Prostate gland (tissue), 2 donors: ENCODE measurements at regions not wholly inside any gene's neighbourhood (a gene's known extent, or its start where the extent isn't known, plus 50 kb on each side); places are given as distances from the start of the nearest gene placed in this dataset.

Experiments used
- DNase-seq: peaks from one replicate; pipeline ENCODE4 v3.0.0-alpha.2; 2019; ENCODE audit warnings: low spot score
- H3K27ac ChIP-seq, 2 donors: fragments of 200-600 bp; sonication (generic); 2 replicates each; pipeline ENCODE4 v1.5.1; 2017 to 2019
- H3K27me3 ChIP-seq: fragments of 200-600 bp; sonication (generic); replicated peaks from 2 replicates; pipeline ENCODE4 v1.5.1; 2019; ENCODE audit not compliant: insufficient read depth
- H3K36me3 ChIP-seq, 2 donors: fragments of 200-600 bp; sonication (generic); 1 replicate in 1 of 2; 2 replicates in 1 of 2; pipeline versions ENCODE4 v1.5.1 to v1.8.1; 2017 to 2019
- H3K4me1 ChIP-seq: fragments of 200-600 bp; sonication (generic); replicated peaks from 2 replicates; pipeline ENCODE4 v1.5.1; 2019
- H3K4me3 ChIP-seq, 2 donors: fragments of 200-600 bp; sonication (generic); 2 replicates each; pipeline ENCODE4 v1.5.1; 2017 to 2019
- H3K9me3 ChIP-seq: fragments of 200-600 bp; sonication (generic); 2 replicates; pipeline ENCODE4 v1.5.1; 2017
- POLR2A ChIP-seq: fragments of 450-650 bp; IDR thresholded peaks from one replicate; pipeline ENCODE4 v1.6.1; 2016; ENCODE audit warnings: antibody characterized with exemption, mild to moderate bottlenecking
- POLR2AphosphoS5 ChIP-seq: sonication (generic); formaldehyde crosslinking; IDR thresholded peaks from one replicate; pipeline ENCODE4 v1.6.1; 2017; ENCODE audit warnings: antibody characterized with exemption
- WGBS: methylation state at CpG from one replicate; pipeline ENCODE4 v1.1.5; 2018; 5-methylcytosine and 5-hydroxymethylcytosine counted together
- intact Hi-C: fragments of 100-400 bp; cut with DNase I; formaldehyde crosslinking; loops from one replicate; pipeline ENCODE4 v1.14.2; 2022
- TF ChIP-seq, protein P1 (sequence below), 4 experiments: fragments of 200-600 bp in 2 of 4; fragments of 450-650 bp in 2 of 4; sonication (generic) in 2 of 4; IDR thresholded peaks; 1 replicate in 3 of 4; 2 replicates in 1 of 4; pipeline ENCODE4 v1.5.1; 2016 to 2019; ENCODE audit warnings: antibody characterized with exemption in 4 of 4, mild to moderate bottlenecking in 2 of 4, moderate library complexity in 2 of 4

DNA sequence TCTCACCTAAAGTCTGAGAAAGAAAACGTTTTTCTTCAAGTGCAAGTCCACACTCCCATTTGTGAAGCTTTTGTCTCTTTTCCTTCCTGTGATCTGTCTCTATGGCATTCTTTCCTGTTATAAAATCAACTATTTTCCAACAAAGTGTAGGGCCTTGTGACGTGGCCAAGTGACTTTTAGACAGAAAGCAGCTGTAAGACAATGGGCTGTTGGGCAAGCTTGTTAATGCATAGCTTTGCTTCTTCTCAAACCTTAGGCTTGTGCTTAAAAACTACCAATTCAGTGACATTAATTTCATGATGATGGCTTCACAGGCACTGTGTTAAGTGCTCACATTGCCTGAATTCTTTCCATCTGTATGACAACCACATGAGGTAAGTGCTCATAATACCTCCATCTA is 83.5 kb downstream of the VCY1B start:
- intact Hi-C loops, result no loop called here
- TF ChIP-seq, protein P1, sequence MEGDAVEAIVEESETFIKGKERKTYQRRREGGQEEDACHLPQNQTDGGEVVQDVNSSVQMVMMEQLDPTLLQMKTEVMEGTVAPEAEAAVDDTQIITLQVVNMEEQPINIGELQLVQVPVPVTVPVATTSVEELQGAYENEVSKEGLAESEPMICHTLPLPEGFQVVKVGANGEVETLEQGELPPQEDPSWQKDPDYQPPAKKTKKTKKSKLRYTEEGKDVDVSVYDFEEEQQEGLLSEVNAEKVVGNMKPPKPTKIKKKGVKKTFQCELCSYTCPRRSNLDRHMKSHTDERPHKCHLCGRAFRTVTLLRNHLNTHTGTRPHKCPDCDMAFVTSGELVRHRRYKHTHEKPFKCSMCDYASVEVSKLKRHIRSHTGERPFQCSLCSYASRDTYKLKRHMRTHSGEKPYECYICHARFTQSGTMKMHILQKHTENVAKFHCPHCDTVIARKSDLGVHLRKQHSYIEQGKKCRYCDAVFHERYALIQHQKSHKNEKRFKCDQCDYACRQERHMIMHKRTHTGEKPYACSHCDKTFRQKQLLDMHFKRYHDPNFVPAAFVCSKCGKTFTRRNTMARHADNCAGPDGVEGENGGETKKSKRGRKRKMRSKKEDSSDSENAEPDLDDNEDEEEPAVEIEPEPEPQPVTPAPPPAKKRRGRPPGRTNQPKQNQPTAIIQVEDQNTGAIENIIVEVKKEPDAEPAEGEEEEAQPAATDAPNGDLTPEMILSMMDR (IDR thresholded peaks at IDR 0.05), result no peak
- TF ChIP-seq POLR2A (no peak), POLR2AphosphoS5 (no peak)
- Histone ChIP-seq H3K27me3 (no peaks in the 10 kb centered on the region), H3K4me1 (no peaks in the 10 kb centered on the region), H3K36me3 (no peaks in the 10 kb centered on the region), H3K4me3 (no peak overlapping the region), H3K27ac (no peak overlapping the region), H3K9me3 (no peaks in the 10 kb centered on the region)
- WGBS, result 42% methylated on average over 2 of the region's 2 CpGs
- no peak for DNase-seq

DNA sequence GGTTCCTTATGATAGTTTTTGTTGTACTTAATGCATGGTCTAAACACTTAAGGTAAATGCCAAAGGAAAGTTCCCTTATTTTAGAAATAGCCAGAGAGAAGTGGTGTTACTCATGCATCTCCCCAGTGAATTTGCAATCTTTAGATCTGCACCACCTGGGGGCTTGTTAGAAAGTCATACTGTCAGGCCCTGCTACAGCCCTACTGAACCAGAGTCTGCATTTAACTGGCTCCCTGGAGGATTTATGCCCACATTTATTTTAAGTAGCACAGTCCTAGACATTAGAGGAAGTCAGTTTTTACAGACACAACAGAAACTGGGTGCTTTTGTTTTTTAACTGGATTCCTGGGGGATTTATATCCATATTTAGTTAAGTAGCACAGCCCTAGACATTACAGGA is 89.6 kb downstream of the VCY1B start:
- H3K27ac ChIP-seq, result no peak overlapping the region
- no peaks in the 10 kb centered on the region for H3K27me3 ChIP-seq
- H3K4me1 ChIP-seq, result no peaks in the 10 kb centered on the region
- H3K4me3 ChIP-seq, result no peak overlapping the region
- H3K9me3 ChIP-seq, result no peaks in the 10 kb centered on the region
- TF ChIP-seq, protein P1 (IDR thresholded peaks at IDR 0.05), result no peak
- no peak for TF ChIP-seq POLR2AphosphoS5
- no peak for TF ChIP-seq POLR2A
- intact Hi-C loops, result no loop called here
- DNase-seq, result no peak
- no peaks in the 10 kb centered on the region for H3K36me3 ChIP-seq

DNA sequence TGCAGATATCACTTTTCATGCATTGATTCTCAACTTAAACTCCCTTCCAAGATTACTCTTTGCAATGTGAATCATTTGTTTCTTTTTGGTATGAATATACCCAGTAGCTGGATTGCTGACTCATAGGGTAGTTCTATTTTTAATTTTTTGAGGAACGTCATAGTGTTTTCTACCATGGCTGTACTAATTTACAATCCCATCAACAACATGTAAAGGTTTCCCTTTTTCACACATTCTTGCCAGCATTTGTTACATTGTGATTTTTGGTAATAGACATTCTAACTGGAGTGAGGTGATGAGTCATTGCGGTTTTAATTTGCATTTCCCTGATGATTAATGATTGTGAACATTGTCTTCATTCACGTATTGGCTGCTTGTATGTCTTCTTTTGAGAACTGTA is 126.7 kb downstream of the VCY1B start:
- no peak overlapping the region for H3K27ac ChIP-seq
- H3K27me3 ChIP-seq, result no peaks in the 10 kb centered on the region
- H3K4me1 ChIP-seq, result no peaks in the 10 kb centered on the region
- 72% methylated on average over 3 of the region's 3 CpGs for WGBS
- intact Hi-C loops, result no loop called here
- no peak for DNase-seq
- no peak overlapping the region for H3K4me3 ChIP-seq
- no peaks in the 10 kb centered on the region for H3K9me3 ChIP-seq
- H3K36me3 ChIP-seq, result no peaks in the 10 kb centered on the region
- TF ChIP-seq POLR2AphosphoS5 (no peak), POLR2A (no peak)
- TF ChIP-seq, protein P1 (IDR thresholded peaks at IDR 0.05), result no peak

DNA sequence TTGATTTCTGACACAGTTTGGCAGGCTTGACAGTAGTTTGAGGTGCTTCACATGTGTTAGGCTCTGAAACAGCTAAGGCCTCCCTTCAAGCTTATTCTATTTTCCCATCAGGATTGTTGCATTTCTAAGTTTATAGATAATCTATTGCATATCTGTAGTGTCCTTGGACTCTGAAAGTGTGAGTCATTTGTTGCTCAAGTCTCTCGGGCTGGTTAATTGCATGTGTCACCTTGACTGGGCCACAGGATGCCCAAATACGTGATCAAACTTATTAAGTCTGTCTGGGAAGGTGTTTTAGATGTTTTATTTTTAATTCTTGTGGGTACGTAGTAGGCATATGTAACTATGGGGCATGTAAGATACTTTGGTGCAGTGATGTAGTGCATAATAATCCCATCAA is 166.0 kb downstream of the VCY1B start:
- Histone ChIP-seq H3K36me3 (no peaks in the 10 kb centered on the region), H3K4me3 (no peak overlapping the region), H3K27ac (no peak overlapping the region), H3K27me3 (no peaks in the 10 kb centered on the region), H3K4me1 (no peaks in the 10 kb centered on the region), H3K9me3 (no peaks in the 10 kb centered on the region)
- TF ChIP-seq POLR2A, result no peak
- TF ChIP-seq, protein P1 (IDR thresholded peaks at IDR 0.05), result no peak
- no peak for TF ChIP-seq POLR2AphosphoS5
- DNase-seq, result no peak
- intact Hi-C loops, result no loop called here
- WGBS, result 67% methylated on average over 3 of the region's 3 CpGs

DNA sequence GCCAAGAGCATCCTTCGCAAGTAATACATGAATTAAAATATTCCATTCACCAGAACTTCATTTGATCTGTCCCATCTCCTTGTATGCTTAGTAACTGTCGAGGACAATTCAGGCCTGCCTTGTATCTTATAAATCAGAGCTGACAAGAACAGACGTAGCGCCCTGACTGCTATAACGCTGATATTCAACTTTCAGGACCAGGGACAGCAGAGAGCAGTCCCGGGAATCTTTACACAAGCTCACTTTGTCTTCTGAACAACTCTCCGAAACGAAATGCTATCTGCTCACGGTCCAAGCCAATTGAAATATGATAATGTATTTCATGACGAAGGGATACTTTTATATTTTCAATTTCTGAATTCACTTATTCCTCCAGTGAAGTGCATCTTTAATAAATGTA is 175.7 kb downstream of the VCY1B start:
- TF ChIP-seq, protein P1 (IDR thresholded peaks at IDR 0.05), result no peak
- no peak for TF ChIP-seq POLR2A
- TF ChIP-seq POLR2AphosphoS5, result no peak
- no peak overlapping the region for H3K4me3 ChIP-seq
- 4% methylated on average over 10 of the region's 10 CpGs for WGBS
- DNase-seq, result no peak
- H3K27me3 ChIP-seq, result no peaks in the 10 kb centered on the region
- H3K4me1 ChIP-seq, result no peaks in the 10 kb centered on the region
- no peaks in the 10 kb centered on the region for H3K36me3 ChIP-seq
- no peak overlapping the region for H3K27ac ChIP-seq
- no peaks in the 10 kb centered on the region for H3K9me3 ChIP-seq
- intact Hi-C loops, result no loop called here
